ENCODE measurements at regions not wholly inside any gene's neighbourhood (a gene's known extent, or its start where the extent isn't known, plus 50 kb on each side); places are given as distances from the start of the nearest gene placed in this dataset.

- no peaks in the 10 kb centered on the region for H3K36me3 ChIP-seq
- H3K9me3 ChIP-seq = no peaks in the 10 kb centered on the region
- ATAC-seq (no peak), DNase-seq (no peak)
- H3K4me3 ChIP-seq = no peak overlapping the region
- TF ChIP-seq POLR2A (IDR thresholded peaks at IDR 0.05) = no peak
- TF ChIP-seq, protein P1, sequence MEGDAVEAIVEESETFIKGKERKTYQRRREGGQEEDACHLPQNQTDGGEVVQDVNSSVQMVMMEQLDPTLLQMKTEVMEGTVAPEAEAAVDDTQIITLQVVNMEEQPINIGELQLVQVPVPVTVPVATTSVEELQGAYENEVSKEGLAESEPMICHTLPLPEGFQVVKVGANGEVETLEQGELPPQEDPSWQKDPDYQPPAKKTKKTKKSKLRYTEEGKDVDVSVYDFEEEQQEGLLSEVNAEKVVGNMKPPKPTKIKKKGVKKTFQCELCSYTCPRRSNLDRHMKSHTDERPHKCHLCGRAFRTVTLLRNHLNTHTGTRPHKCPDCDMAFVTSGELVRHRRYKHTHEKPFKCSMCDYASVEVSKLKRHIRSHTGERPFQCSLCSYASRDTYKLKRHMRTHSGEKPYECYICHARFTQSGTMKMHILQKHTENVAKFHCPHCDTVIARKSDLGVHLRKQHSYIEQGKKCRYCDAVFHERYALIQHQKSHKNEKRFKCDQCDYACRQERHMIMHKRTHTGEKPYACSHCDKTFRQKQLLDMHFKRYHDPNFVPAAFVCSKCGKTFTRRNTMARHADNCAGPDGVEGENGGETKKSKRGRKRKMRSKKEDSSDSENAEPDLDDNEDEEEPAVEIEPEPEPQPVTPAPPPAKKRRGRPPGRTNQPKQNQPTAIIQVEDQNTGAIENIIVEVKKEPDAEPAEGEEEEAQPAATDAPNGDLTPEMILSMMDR (IDR thresholded peaks at IDR 0.05 in 4 of 5, conservative IDR thresholded peaks at IDR 0.05 in 1 of 5) = no peak
- in situ Hi-C loops (cut with MboI; ENCODE audit: low sequenced_read_pairs in 4 of 4) (no loop called here), intact Hi-C loops (cut with DNase I; ENCODE audit: low total_unique reads) (no loop called here)
- peak overlapping the region in 1 of 4 donors; percentile 57 for H3K27ac ChIP-seq
- H3K4me1 ChIP-seq = peaks cover 8 to 20% of the 10 kb centered on the region in 2 donors
- no peaks in the 10 kb centered on the region for H3K27me3 ChIP-seq
Observed at GRCh38 chr2:8534386-8534728, 147.5 kb upstream of the ID2 start.

DNA sequence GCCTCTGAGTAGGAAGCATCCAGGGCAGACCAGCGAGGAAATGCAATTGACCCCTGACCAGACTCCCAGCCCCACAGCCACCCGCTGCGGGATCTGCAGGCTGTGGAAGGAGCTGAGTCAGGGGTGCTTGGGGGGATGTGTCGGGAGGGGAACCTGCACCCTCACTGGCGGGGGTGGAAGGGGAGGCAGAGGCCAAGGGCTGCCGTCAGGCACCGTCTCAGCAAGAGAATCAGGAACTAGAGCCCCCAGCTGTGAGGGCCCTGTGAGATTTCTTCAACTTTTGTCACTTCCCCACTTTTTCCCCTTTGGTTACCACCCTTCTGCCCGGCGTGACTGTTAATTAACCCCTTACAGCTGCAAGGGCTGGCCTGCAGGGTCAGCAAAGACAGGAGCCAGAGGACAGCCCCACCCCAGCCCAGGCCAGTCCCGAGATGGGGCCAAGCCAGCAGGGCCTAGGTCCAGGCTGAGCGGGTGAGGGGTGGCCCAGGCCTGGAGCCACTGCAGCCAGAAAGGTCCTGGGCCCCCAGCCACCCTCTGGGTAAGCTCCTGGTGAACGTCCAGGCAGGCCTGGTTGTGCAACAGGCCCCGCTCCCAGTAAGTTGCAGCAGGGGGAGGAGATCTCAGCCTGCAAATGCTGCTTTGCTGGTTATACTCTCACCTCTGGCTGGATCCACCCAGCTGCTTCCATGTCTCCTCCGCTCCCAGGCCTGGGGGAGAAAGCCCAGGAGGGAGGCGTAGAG is 147.0 kb upstream of the ID2 start:
- TF ChIP-seq, protein P1 (IDR thresholded peaks at IDR 0.05 in 4 of 5, conservative IDR thresholded peaks at IDR 0.05 in 1 of 5) = no peak
- TF ChIP-seq POLR2A (IDR thresholded peaks at IDR 0.05) = no peak
- H3K9me3 ChIP-seq = no peaks in the 10 kb centered on the region
- peak overlapping the region in 2 of 4 donors; percentile 29 to 57 for H3K27ac ChIP-seq
- DNase-seq (peak; percentile 24 to 60), ATAC-seq (peak; percentile 71 to 81)
- H3K27me3 ChIP-seq = no peaks in the 10 kb centered on the region
- H3K36me3 ChIP-seq = no peaks in the 10 kb centered on the region
- in situ Hi-C loops (cut with MboI; ENCODE audit: low sequenced_read_pairs in 4 of 4) = no loop called here
- no peak overlapping the region for H3K4me3 ChIP-seq
- H3K4me1 ChIP-seq = peaks cover 8 to 20% of the 10 kb centered on the region in 2 donors
- intact Hi-C loops (cut with DNase I; ENCODE audit: low total_unique reads) = no loop called here

GRCh38 chr2:8535469-8535795 is 146.4 kb upstream of the ID2 start:
- Histone ChIP-seq H3K27ac (peak overlapping the region in 1 of 4 donors; percentile 57), H3K36me3 (no peaks in the 10 kb centered on the region), H3K27me3 (no peaks in the 10 kb centered on the region), H3K9me3 (no peaks in the 10 kb centered on the region), H3K4me1 (peaks cover 8 to 20% of the 10 kb centered on the region in 2 donors), H3K4me3 (no peak overlapping the region)
- in situ Hi-C loops (cut with MboI; ENCODE audit: low sequenced_read_pairs in 4 of 4) (no loop called here), intact Hi-C loops (cut with DNase I; ENCODE audit: low total_unique reads) (no loop called here)
- no peak for ATAC-seq
- TF ChIP-seq, protein P1 (IDR thresholded peaks at IDR 0.05 in 4 of 5, conservative IDR thresholded peaks at IDR 0.05 in 1 of 5) = no peak
- TF ChIP-seq POLR2A (IDR thresholded peaks at IDR 0.05) = no peak
- no peak for DNase-seq

DNA sequence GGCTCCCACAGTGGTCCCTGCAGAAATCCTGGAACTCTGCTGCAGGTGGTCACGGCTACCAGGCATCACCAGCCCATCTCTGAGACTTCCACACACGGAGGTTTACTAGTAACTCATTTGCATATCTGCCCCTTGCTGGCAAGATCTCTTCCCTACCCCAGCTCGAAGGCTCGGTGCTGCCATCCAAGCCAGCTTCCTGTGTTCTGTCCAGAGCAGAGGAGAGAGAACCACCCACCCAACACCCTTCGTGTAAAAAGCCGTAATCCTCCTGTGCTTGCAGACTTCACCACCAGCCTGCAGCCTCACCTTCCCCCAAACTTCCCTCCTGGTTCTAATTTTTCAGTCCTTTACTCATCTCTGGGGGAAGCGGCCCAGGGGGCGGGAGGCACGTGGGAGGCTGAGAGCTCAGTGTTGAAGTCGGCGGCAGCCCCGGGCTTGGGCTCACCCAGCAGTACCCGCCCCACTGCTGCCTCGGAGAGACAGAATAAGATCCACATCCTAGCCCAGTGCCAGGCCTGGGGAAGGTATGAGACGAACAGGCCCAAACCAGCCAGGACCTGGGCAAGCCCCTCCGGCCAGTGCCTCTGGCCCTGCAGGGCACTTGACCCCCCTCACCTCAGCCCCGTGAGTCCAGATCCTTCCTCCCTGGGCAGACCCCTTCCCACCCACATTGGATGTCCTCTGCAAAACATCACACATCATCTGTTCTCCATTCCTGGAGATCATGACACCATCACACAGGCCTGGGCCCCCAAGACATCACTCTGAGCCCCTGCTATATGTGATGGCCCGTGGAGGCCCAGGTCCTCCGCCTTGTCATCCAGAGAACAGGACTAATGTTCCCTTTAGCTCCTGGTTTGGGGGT is 145.8 kb upstream of the ID2 start:
- Histone ChIP-seq H3K9me3 (no peaks in the 10 kb centered on the region), H3K27ac (peak overlapping the region in 1 of 4 donors; percentile 57), H3K4me1 (peaks cover 8 to 20% of the 10 kb centered on the region in 2 donors), H3K27me3 (no peaks in the 10 kb centered on the region), H3K36me3 (no peaks in the 10 kb centered on the region), H3K4me3 (no peak overlapping the region)
- in situ Hi-C loops (cut with MboI; ENCODE audit: low sequenced_read_pairs in 4 of 4) = no loop called here
- intact Hi-C loops (cut with DNase I; ENCODE audit: low total_unique reads) = no loop called here
- ATAC-seq (no peak), DNase-seq (no peak)
- TF ChIP-seq, protein P1 (IDR thresholded peaks at IDR 0.05 in 4 of 5, conservative IDR thresholded peaks at IDR 0.05 in 1 of 5) = no peak
- TF ChIP-seq POLR2A (IDR thresholded peaks at IDR 0.05) = no peak
